NCI-H146 treated with DMSO at 0.1 percent for 48 hours (cell line): ENCODE measurements at regions not wholly inside any gene's neighbourhood (a gene's known extent, or its start where the extent isn't known, plus 50 kb on each side); places are given as distances from the start of the nearest gene placed in this dataset.

Source experiments
- DNase-seq: peaks from one replicate; lab custom pipeline; 2025; ENCODE audit not compliant: unreplicated experiment; lab: John Stamatoyannopoulos, UW

DNA sequence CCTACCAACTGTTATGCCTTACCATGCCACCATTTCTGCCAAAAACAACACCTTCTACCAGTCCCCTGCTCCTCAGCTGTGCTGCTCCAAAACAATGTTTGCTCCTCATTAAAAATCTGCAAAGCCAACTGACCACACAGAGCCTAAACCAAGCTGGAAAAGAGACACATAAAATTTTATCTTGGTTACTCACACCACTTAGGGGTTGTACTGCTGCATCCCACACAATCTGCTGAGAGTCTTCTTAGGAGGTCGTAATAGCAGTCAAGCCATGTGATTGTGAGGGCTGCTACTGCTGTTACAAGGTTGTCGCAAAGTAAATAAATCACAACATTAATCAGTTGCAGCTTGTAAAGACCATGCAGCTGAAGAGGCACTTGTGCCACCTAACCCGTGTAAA lies 607.4 kb upstream of the FAM241A start:
- DNase-seq, result no peak

DNA sequence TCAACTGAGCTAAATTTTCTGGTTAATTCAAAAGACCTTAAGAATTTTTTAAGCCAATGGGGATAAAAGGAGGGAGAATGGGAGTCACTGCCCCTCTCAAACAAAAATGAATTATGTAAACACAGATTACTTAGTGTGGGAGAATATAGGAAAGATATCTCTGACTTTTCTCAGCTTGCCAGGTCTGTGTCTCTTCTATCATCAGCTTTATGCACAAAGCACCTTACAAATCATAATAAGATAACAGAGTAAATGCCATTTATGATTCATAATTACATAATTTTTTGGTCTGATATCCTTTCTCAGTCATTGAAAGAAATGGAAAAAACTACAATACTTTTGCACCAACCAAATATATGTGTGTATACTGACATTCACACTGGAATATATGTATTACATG lies 604.6 kb upstream of the FAM241A start:
- no peak for DNase-seq

- DNase-seq, result no peak
Observed at GRCh38 chr4:111542056-111542455, 603.2 kb upstream of the FAM241A start.

GRCh38 chr4:111546881-111547280 lies 598.4 kb upstream of the FAM241A start:
- no peak for DNase-seq

DNA sequence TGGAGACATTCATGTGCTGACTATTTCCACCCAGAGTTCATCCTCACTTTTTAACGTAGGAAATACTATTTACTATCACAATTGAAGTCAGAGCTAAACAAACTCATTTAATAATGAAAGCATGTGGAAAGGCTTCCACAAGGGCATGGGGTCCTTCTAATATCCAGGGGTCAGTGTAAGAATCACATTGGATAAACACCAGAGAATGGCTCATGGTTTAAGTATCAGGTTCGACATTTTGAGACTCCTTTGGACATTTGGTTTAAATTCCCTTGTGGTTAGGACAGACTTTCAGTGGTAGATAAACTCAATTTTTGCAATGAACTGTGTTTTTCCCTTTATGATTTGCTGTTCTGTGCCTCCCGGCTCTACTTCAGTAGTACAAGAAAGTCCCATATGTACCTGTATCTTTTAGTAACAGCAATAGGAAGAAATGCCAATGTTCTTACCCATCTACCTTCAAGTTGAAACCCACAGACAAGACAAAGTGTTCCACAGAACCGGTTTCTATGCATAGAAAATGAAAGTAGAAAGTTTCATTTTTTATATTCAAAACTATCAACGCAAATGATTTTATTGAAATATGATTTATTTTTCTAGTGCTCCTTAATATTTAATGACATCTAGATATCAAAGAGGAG lies 589.0 kb upstream of the FAM241A start:
- DNase-seq, result no peak

DNA sequence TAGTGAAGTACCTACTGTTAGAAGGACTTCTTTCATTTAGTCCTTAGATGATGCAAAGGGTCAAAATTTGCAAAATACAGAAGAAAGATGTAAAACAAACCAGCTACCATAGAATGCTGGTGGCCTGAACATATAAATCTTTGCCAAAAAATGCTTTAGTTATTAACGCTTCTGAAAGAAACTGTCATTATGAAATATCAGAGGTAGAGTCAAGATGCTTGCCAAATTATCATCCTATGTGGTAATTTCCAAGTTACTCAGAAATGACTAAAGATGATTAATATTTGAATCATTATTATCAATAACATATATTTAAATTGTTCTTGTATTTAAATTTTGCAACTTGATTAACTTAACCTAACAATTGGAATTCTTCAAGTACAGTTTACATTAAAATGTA lies 588.4 kb upstream of the FAM241A start:
- no peak for DNase-seq

DNA sequence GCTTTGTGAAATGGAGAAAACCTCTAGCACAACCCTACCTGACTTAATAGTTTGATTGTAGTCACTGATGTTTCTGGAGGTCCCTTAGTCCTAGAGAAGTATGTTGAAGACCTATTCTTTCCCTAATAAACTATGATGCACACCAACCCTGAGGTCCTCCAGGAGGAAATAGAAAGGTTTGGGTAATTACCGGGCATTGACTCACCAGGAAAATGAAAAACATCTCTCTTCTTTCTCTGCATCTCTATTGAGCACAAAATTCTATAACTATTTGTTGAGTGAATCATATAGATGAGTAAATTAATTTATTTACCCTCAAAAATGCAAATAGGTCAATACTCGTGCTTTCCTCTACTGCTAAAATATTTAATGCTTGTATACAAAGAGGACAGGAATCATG lies 582.4 kb upstream of the FAM241A start:
- no peak for DNase-seq

DNA sequence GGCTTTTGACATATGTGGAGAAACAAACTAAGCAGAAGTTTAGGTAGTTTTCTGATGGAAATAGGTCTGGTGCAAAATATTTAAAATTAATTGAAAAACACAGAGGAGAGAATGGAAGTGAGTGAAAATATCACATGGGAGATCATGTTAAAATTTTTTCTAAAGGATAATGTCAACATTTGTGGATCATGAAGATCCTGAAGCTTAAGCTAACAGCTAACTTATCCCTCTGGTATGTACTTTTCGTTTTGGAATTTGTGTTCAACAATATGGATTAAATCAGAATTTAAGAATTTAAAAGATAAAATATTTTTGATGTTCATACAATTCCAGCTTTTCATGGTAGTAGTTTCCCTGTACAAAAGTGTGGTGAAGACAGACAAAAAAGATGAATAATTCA lies 572.8 kb upstream of the FAM241A start:
- DNase-seq, result no peak

GRCh38 chr4:111573386-111573785 lies 571.9 kb upstream of the FAM241A start:
- DNase-seq, result no peak

DNA sequence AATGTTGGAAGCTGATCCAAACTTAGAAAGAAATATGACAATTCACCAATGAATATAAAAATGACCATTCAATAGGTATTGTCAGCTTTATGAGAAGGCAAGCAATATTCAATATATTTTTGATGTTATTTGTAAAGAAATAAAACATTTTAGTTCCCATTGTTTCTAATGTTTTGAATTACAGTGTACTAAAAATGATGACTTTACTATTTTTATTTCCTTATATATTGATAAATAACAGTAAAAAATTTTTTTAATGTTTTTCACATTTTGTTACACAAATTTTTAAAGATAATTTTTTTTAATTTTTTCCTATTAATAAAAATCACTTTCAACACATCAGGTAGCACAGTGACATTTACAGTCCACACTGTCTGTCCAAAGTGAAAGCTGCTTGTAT lies 565.5 kb upstream of the FAM241A start:
- DNase-seq, result no peak

DNA sequence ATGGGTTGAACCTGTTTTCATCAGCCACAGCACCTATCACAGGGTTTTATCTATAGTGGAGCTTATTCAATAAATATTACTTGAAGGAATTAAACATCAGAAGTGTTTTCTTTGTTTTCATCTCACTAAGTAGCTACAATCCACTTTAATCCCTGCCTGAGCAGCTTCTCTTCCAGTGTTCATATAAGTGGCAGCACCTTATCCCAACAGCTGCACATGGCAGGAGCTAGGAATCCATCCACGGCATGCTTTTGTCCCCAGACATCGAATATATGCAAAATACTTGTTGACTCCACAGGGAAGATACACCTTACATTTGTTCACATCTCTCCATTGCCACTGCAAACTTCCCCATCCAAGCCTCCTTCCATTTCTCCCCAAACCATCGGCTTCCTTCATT lies 549.8 kb upstream of the FAM241A start:
- no peak for DNase-seq

- DNase-seq, result no peak
Observed at GRCh38 chr4:111596491-111596890, 548.8 kb upstream of the FAM241A start.

DNA sequence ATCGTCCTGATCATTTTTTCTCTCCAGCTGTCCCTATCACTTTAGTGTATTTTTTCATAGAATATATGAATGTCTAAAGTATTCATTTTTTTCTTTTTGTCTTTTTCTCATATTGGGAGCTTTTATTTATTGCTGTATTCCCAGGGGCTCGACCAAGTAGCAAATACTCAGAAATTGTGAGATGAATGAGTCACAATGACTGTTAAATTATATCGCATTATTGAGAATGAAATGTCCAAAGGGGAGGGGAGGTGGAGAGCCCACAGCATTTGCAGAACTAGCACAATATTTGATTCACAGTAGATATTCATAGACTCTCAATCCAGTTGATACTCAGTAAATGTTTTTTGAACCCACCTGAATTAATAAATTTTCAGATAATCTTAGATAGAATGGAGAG lies 543.6 kb upstream of the FAM241A start:
- no peak for DNase-seq

- no peak for DNase-seq
Observed at GRCh38 chr4:111602848-111603247, 542.4 kb upstream of the FAM241A start.

GRCh38 chr4:111605111-111605510 lies 540.1 kb upstream of the FAM241A start:
- DNase-seq, result no peak

DNA sequence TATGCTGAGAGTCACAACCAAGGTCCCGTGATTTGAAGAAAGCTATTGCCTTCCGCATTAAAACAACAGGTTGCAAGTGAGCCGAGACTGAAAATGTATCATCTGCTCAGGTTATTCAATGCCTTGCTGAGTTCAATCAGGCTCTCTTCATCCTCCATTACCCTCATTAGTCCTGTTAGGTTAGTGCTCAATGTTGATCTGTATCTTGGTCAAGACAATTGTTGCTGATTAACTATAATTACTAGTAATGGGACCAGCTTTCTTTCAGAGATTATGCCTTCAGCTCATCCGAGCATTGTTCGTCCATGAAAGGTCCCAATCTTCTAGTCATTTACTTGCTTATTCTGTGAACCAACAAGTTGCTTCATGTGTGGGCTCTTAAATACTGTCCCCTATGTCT lies 534.6 kb upstream of the FAM241A start:
- DNase-seq, result no peak

GRCh38 chr4:111618908-111619307 lies 526.3 kb upstream of the FAM241A start:
- DNase-seq, result no peak

GRCh38 chr4:111628437-111628836 lies 516.8 kb upstream of the FAM241A start:
- DNase-seq, result no peak

DNA sequence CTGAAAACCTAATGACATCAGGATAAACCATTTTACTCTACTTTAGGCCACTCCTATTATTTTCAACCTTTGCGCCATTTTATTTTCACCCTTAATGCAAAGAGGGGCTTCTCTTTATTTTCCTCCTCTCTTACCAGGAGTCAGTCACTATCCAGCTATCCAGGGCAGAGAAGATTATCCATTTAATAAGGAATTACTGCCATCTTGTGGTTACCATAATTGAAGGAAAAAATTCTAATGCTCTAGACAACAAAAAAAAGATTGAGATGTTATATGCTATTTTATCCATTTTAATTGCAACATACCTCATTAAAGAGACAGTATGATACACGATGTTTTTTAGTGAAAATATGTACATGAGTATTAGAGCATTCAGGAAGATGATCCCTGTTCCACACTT lies 514.5 kb upstream of the FAM241A start:
- DNase-seq, result no peak

DNA sequence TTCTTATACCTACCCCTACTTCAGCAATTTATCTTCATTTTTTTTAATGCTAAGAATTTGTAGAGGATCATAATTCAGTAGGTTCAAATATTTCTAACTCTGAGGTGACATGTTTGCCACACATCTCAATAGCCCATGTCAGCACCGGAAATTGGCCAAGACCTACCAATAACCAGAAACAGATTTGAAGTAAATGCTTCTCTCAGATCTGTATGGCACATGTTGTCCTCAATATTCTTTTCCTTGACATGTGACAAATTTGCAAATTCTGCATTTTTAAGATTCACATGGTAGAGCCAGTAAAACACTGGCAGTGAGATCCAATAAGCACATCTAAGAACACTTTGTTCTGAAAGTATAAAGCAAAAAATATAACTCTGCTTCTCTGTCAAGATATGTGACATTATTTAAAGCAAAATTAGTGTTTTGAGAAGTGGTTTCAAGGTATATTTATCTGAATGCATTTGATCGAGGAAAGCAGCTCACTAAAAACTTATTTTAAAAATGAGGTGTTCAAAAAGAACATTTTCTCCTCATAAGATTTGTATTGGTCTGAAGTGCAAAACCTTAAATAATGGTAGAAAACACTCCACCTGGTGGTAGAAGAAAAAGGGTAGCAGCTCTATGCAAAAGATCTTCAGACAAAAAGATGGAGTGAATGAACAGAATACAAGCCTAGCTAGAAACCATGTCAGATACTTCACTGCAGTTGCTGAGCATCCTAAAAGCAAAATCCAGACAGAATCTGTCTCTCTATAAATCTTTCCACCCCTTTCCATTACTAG lies 513.8 kb upstream of the FAM241A start:
- no peak for DNase-seq

DNA sequence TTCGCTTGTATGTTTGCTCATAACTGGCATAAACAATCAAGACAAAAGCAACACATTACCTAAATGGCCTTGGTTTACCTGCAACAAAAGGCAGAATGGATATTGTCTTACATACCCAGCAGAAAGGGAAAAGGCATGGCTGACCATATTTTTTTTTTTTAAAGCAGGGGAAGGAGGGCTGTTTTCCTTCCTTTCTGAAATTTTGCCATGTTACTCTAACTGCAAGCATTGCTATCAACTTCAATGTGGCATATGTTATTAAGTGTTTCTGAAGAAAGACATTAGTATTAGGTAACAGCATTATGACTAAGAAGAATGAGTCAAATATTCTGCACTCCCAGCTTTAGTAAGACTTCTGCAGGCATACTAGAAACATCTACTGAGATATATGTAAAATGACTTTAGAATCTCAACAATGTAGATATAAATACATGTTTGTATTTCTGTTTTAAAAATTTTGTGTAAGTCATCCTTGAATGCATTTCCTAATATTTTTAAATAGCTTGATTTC lies 512.6 kb upstream of the FAM241A start:
- DNase-seq, result no peak

- DNase-seq, result no peak
Observed at GRCh38 chr4:111633663-111634266, 511.5 kb upstream of the FAM241A start.
